ENCODE measurements at regions not wholly inside any gene's neighbourhood (a gene's known extent, or its start where the extent isn't known, plus 50 kb on each side); places are given as distances from the start of the nearest gene placed in this dataset.

DNA sequence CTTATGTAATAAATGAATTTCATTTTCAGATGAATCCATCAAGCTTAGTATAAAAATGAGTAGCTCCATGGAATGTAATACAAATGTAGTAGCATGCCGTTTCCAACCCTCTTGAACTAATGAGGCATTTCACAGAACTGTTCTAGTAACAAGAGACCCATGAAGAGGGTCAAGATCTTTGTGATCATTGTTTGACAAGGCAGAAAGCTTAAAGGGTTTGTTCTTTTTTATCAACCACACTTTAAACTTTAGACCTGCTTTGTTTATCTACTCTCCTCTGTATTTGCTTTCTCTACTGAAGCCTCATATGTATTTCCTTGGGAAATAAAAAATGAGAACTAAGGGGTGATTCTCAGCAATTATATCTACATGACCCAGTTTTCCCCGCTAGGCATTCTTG, 513.9 kb downstream of the ARAP2 start:
- no peaks in the 10 kb centered on the region for H3K36me3 ChIP-seq (ENCODE audit: insufficient read depth, low read length)
- H3K9ac ChIP-seq (ENCODE audit: low read depth, low read length), result no peak overlapping the region
- H3K9me3 ChIP-seq (ENCODE audit: control insufficient read depth, insufficient read depth, low read length), result no peaks in the 10 kb centered on the region
- no peaks in the 10 kb centered on the region for H3K4me1 ChIP-seq (ENCODE audit: insufficient read depth, low read length)

DNA sequence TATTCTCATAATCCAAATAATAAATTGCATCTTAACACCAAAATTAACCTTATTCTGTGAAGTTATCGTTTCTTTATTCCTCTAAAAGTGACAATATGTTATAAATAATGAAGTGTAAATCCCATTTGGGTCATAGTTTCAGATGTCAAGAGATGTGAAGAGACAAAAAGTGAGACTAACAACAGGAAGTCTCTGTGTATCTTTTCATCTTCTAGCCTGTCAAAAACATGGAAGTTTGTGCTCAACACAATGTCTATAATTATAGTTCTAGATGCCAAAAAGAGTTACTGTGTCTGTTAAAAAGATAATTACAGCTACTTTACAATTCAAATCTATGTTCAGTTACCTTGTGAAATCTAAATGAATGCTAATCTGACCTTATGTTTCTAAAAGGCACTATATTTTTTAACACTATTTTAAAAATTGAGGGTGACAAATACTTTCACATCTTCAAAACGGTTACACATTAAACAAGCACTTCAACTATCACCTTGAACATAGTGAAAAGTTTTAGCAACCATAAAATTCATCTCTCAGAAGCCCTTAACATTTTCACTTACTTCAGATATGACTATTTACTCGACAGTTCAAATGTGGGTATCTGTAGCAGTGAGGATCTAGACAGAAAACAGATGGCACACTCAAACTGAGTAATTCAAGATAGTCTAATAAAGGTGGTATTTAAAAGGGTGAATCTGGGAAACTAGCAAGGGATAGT, 509.8 kb downstream of the ARAP2 start:
- H3K4me1 ChIP-seq (ENCODE audit: insufficient read depth, low read length), result no peaks in the 10 kb centered on the region
- H3K36me3 ChIP-seq (ENCODE audit: insufficient read depth, low read length), result no peaks in the 10 kb centered on the region
- H3K9me3 ChIP-seq (ENCODE audit: control insufficient read depth, insufficient read depth, low read length), result no peaks in the 10 kb centered on the region
- no peak overlapping the region for H3K9ac ChIP-seq (ENCODE audit: low read depth, low read length)

DNA sequence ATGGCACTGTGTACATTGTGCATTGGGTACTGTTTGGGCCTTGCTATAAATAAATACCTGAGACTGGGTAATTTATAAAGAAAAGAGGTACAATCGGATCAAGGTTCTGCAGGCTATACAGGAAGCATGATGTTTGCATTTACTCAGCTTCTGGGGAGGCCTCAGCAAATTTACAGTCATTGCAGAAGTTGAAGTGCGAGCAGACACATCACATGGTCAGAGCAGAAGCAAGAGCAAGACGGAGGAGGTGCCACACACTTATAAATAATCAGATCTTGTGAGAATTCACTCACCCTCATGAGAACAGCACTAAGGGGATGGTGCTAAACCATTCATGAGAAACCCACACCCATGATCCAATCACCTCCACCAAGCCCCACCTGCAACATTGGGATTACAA, 505.0 kb downstream of the ARAP2 start:
- Histone ChIP-seq H3K36me3 (ENCODE audit: insufficient read depth, low read length) (no peaks in the 10 kb centered on the region), H3K9ac (ENCODE audit: low read depth, low read length) (no peak overlapping the region), H3K9me3 (ENCODE audit: control insufficient read depth, insufficient read depth, low read length) (no peaks in the 10 kb centered on the region), H3K4me1 (ENCODE audit: insufficient read depth, low read length) (no peaks in the 10 kb centered on the region)

DNA sequence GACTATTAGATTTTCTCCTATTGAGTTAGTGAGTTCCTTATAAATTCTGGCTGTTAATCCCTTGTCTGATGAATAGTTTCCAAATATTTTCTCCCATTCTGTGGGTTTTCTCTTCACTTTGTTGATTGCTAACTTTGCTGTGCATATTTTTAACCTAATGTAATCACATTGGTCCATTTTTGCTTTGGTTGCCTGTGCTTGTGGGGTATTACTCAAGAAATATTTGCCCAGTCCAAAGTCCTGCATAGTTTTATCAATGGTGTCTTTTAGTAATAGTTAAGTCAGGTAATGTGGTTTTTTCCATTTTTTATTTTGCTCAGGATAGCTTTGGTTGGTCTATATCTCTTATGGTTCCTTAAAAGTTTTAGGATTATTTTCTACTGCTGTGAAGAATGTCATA, 490.3 kb downstream of the ARAP2 start:
- Histone ChIP-seq H3K36me3 (ENCODE audit: insufficient read depth, low read length) (no peaks in the 10 kb centered on the region), H3K4me1 (ENCODE audit: insufficient read depth, low read length) (no peaks in the 10 kb centered on the region), H3K9ac (ENCODE audit: low read depth, low read length) (no peak overlapping the region), H3K9me3 (ENCODE audit: control insufficient read depth, insufficient read depth, low read length) (no peaks in the 10 kb centered on the region)

DNA sequence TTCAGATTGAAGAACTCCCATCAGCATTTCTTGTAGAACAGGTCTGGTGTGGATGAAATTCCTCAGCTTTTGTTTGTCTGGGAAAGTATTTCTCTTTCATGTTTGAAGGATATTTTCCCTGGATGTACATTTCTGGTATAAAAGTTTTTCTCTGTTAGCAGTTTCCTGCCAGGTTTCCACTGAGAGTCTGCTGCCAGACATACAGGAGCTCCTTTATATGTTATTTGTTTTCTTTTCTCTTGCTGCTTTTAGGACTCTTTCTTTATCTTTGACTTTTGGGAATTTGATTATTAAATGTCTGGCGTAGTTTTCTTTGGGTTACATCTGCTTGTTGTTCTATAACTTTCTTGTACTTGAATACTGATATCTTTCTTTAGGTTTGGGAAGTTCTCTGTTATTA, 486.5 kb downstream of the ARAP2 start:
- H3K36me3 ChIP-seq (ENCODE audit: insufficient read depth, low read length), result no peaks in the 10 kb centered on the region
- no peaks in the 10 kb centered on the region for H3K9me3 ChIP-seq (ENCODE audit: control insufficient read depth, insufficient read depth, low read length)
- no peak overlapping the region for H3K9ac ChIP-seq (ENCODE audit: low read depth, low read length)
- no peaks in the 10 kb centered on the region for H3K4me1 ChIP-seq (ENCODE audit: insufficient read depth, low read length)

GRCh38 chr4:35760807-35761206, 483.5 kb downstream of the ARAP2 start:
- H3K9me3 ChIP-seq (ENCODE audit: control insufficient read depth, insufficient read depth, low read length), result no peaks in the 10 kb centered on the region
- no peaks in the 10 kb centered on the region for H3K4me1 ChIP-seq (ENCODE audit: insufficient read depth, low read length)
- no peak overlapping the region for H3K9ac ChIP-seq (ENCODE audit: low read depth, low read length)
- no peaks in the 10 kb centered on the region for H3K36me3 ChIP-seq (ENCODE audit: insufficient read depth, low read length)

DNA sequence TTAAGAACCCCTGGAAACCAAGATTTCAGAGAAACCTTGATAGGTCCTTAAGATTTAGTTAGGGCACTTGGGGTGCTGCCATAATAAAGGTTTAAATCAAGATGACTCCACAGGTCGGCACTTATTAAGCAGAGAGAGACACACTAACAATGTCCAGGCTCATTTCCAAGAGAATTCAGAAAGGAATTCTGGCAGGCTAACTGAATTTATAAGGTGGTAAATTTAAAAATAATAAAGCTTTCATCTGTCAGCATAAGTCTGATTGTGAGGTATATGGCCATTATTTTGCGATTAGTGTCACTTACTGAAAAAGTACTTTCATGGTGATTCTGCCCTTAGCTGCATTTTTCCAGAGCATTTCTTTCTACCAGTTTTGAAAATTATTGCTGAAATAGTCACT, 472.7 kb downstream of the ARAP2 start:
- Histone ChIP-seq H3K9ac (ENCODE audit: low read depth, low read length) (no peak overlapping the region), H3K4me1 (ENCODE audit: insufficient read depth, low read length) (no peaks in the 10 kb centered on the region), H3K9me3 (ENCODE audit: control insufficient read depth, insufficient read depth, low read length) (no peaks in the 10 kb centered on the region), H3K36me3 (ENCODE audit: insufficient read depth, low read length) (no peaks in the 10 kb centered on the region)

DNA sequence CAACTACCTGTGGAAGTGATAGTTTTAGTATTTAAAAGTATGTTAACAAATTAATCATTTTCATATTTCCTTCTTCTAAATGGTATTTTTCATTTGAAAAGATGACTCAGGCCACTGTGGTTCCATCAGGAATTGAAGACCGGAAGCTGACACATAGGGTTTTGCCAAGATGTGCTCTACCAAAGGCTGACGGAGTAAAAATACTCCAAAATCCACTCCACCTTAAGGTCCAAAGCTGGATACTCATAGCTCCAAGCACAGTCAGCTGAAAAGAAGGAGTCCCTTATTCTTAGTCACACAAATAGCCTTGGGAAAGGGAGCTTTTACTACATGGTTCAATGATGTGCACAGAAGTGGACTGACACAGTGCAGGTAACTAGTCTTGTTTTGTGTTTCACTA, 472.0 kb downstream of the ARAP2 start:
- no peak overlapping the region for H3K9ac ChIP-seq (ENCODE audit: low read depth, low read length)
- H3K36me3 ChIP-seq (ENCODE audit: insufficient read depth, low read length), result no peaks in the 10 kb centered on the region
- no peaks in the 10 kb centered on the region for H3K4me1 ChIP-seq (ENCODE audit: insufficient read depth, low read length)
- H3K9me3 ChIP-seq (ENCODE audit: control insufficient read depth, insufficient read depth, low read length), result no peaks in the 10 kb centered on the region

GRCh38 chr4:35789899-35790574, 454.3 kb downstream of the ARAP2 start:
- no peaks in the 10 kb centered on the region for H3K4me1 ChIP-seq (ENCODE audit: insufficient read depth, low read length)

DNA sequence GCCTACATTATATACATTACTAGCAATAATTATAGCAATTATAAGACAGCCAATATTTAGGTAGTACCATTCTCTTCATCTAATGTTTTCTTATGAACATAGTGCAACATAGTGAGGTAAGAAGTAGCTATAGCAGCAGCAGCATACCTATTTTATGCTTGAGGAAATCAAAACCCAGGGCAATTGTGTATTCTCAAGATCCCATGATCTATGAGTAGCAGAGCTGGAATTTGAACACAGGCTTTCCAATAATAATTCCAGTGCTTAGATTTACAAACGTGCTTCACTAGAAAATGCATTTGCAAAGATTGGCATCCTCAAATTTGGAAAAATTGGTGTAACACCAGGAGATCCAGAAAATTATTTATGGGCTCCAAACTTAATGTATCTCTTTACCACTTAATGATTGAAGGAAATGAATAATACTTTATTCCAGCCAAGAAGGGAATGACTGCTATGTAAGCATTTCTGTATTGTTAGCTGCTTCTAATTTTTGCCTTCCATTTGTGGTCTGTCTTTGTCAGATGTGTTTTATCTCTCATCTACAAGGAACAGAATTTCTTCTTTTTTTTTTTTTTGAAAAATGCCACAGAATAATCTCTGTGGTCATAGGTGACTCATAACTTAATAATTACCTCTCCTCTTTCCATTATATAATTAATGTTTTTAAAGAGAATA, 451.1 kb downstream of the ARAP2 start:
- H3K9ac ChIP-seq (ENCODE audit: low read depth, low read length), result no peak overlapping the region
- no peaks in the 10 kb centered on the region for H3K9me3 ChIP-seq (ENCODE audit: control insufficient read depth, insufficient read depth, low read length)
- no peaks in the 10 kb centered on the region for H3K36me3 ChIP-seq (ENCODE audit: insufficient read depth, low read length)
- H3K4me1 ChIP-seq (ENCODE audit: insufficient read depth, low read length), result no peaks in the 10 kb centered on the region

More at GRCh38 chr4:35789899-35790574, 454.3 kb downstream of the ARAP2 start:
- no peak overlapping the region for H3K9ac ChIP-seq (ENCODE audit: low read depth, low read length)
- H3K36me3 ChIP-seq (ENCODE audit: insufficient read depth, low read length), result no peaks in the 10 kb centered on the region
- H3K9me3 ChIP-seq (ENCODE audit: control insufficient read depth, insufficient read depth, low read length), result no peaks in the 10 kb centered on the region

- no peaks in the 10 kb centered on the region for H3K9me3 ChIP-seq (ENCODE audit: control insufficient read depth, insufficient read depth, low read length)
- H3K9ac ChIP-seq (ENCODE audit: low read depth, low read length), result no peak overlapping the region
- H3K4me1 ChIP-seq (ENCODE audit: insufficient read depth, low read length), result no peaks in the 10 kb centered on the region
- no peaks in the 10 kb centered on the region for H3K36me3 ChIP-seq (ENCODE audit: insufficient read depth, low read length)
Measured at GRCh38 chr4:35793766-35794165, 450.5 kb downstream of the ARAP2 start.

- H3K4me1 ChIP-seq (ENCODE audit: insufficient read depth, low read length), result no peaks in the 10 kb centered on the region
- no peak overlapping the region for H3K9ac ChIP-seq (ENCODE audit: low read depth, low read length)
Measured at GRCh38 chr4:35800669-35801068, 443.6 kb downstream of the ARAP2 start.

GRCh38 chr4:35802644-35803043, 441.7 kb downstream of the ARAP2 start:
- Histone ChIP-seq H3K4me1 (ENCODE audit: insufficient read depth, low read length) (no peaks in the 10 kb centered on the region), H3K9ac (ENCODE audit: low read depth, low read length) (no peak overlapping the region), H3K9me3 (ENCODE audit: control insufficient read depth, insufficient read depth, low read length) (no peaks in the 10 kb centered on the region), H3K36me3 (ENCODE audit: insufficient read depth, low read length) (no peaks in the 10 kb centered on the region)

More at GRCh38 chr4:35800669-35801068, 443.6 kb downstream of the ARAP2 start:
- Histone ChIP-seq H3K9me3 (ENCODE audit: control insufficient read depth, insufficient read depth, low read length) (no peaks in the 10 kb centered on the region), H3K36me3 (ENCODE audit: insufficient read depth, low read length) (no peaks in the 10 kb centered on the region)

- H3K9ac ChIP-seq (ENCODE audit: low read depth, low read length), result no peak overlapping the region
- no peaks in the 10 kb centered on the region for H3K4me1 ChIP-seq (ENCODE audit: insufficient read depth, low read length)
- no peaks in the 10 kb centered on the region for H3K9me3 ChIP-seq (ENCODE audit: control insufficient read depth, insufficient read depth, low read length)
- no peaks in the 10 kb centered on the region for H3K36me3 ChIP-seq (ENCODE audit: insufficient read depth, low read length)
Measured at GRCh38 chr4:35818520-35818919, 425.8 kb downstream of the ARAP2 start.

GRCh38 chr4:35820003-35820402, 424.3 kb downstream of the ARAP2 start:
- H3K36me3 ChIP-seq (ENCODE audit: insufficient read depth, low read length), result no peaks in the 10 kb centered on the region
- no peaks in the 10 kb centered on the region for H3K4me1 ChIP-seq (ENCODE audit: insufficient read depth, low read length)
- H3K9ac ChIP-seq (ENCODE audit: low read depth, low read length), result no peak overlapping the region
- no peaks in the 10 kb centered on the region for H3K9me3 ChIP-seq (ENCODE audit: control insufficient read depth, insufficient read depth, low read length)

Data from ES-I3 (cell line).